ENCODE measurements at regions not wholly inside any gene's neighbourhood (a gene's known extent, or its start where the extent isn't known, plus 50 kb on each side); places are given as distances from the start of the nearest gene placed in this dataset.

DNA sequence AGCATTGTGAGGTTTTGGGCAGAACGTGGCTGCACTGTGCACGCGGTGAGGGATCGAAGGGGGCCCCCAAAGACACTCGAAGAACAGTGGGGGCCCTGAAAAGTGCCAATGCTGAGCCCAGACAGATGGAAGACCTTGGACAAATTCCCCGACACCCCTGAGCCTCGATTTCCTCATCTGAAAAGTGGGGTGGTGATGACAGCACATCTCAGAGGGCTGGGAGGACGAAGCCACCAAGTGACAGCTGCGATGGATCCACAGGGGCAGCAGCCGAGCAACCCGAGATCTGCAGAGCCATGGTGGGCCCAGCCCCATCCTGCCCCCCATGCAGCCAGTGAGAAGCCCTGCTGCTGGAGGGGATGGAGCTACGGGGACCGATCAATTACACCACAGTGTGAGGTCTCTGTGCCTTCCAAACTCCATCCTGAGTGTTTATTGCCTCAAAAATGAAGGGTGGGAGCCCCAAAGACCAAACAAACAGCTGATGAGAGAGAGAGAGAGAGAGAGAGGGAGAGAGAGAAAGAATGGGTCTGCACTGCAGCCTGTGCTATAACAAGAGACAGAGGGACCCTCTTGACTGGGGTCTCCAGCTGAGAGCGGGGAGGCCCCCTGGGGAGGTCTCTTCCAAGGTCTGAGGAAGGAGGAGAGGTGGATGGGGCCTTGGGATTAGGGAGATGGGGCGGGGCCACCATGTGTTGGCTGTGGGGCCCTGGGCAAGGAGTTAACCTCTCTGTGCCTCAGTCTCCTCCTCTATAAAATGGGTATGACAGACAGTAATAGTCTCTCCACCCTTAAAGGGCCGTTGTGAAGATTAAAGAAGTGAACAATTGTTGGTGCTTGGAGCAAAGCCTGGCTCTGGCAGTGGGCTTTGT, 134.4 kb upstream of the IER5L start:
- TF ChIP-seq, protein P1, sequence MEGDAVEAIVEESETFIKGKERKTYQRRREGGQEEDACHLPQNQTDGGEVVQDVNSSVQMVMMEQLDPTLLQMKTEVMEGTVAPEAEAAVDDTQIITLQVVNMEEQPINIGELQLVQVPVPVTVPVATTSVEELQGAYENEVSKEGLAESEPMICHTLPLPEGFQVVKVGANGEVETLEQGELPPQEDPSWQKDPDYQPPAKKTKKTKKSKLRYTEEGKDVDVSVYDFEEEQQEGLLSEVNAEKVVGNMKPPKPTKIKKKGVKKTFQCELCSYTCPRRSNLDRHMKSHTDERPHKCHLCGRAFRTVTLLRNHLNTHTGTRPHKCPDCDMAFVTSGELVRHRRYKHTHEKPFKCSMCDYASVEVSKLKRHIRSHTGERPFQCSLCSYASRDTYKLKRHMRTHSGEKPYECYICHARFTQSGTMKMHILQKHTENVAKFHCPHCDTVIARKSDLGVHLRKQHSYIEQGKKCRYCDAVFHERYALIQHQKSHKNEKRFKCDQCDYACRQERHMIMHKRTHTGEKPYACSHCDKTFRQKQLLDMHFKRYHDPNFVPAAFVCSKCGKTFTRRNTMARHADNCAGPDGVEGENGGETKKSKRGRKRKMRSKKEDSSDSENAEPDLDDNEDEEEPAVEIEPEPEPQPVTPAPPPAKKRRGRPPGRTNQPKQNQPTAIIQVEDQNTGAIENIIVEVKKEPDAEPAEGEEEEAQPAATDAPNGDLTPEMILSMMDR (IDR thresholded peaks at IDR 0.05), result no peak
- no peak for TF ChIP-seq POLR2AphosphoS5 (IDR thresholded peaks at IDR 0.05)
- TF ChIP-seq POLR2A (IDR thresholded peaks at IDR 0.05; ENCODE audit: low read depth), result no peak

All from esophagus muscularis mucosa (tissue), 3 donors.